ENCODE measurements at regions not wholly inside any gene's neighbourhood (a gene's known extent, or its start where the extent isn't known, plus 50 kb on each side); places are given as distances from the start of the nearest gene placed in this dataset.

- DNase-seq (ENCODE audit: low read depth in 1 of 2, low spot score in 1 of 2), result no peak
Observed at GRCh38 chr2:205937211-205937610, 148.8 kb downstream of the INO80D start.

- DNase-seq (ENCODE audit: low read depth in 1 of 2, low spot score in 1 of 2), result no peak
Observed at GRCh38 chr2:205936446-205936845, 149.5 kb downstream of the INO80D start.

GRCh38 chr2:205934443-205934842, 151.5 kb downstream of the INO80D start:
- no peak for DNase-seq (ENCODE audit: low read depth in 1 of 2, low spot score in 1 of 2)

- no peak for DNase-seq (ENCODE audit: low read depth in 1 of 2, low spot score in 1 of 2)
Observed at GRCh38 chr2:205932861-205933260, 153.1 kb downstream of the INO80D start.

GRCh38 chr2:205931388-205931787, 154.6 kb downstream of the INO80D start:
- DNase-seq (ENCODE audit: low read depth in 1 of 2, low spot score in 1 of 2), result no peak

- no peak for DNase-seq (ENCODE audit: low read depth in 1 of 2, low spot score in 1 of 2)
Observed at GRCh38 chr2:205930209-205930608, 155.8 kb downstream of the INO80D start.

GRCh38 chr2:205929246-205929942, 156.6 kb downstream of the INO80D start:
- no peak for DNase-seq (ENCODE audit: low read depth in 1 of 2, low spot score in 1 of 2)

- DNase-seq (ENCODE audit: low read depth in 1 of 2, low spot score in 1 of 2), result peak; percentile 42 to 48
Observed at GRCh38 chr2:205925373-205926337, 160.3 kb downstream of the INO80D start.

- no peak for DNase-seq (ENCODE audit: low read depth in 1 of 2, low spot score in 1 of 2)
Observed at GRCh38 chr2:205924676-205925075, 161.3 kb downstream of the INO80D start.

- DNase-seq (ENCODE audit: low read depth in 1 of 2, low spot score in 1 of 2), result no peak
Observed at GRCh38 chr2:205915130-205915524, 170.8 kb downstream of the INO80D start.

- DNase-seq (ENCODE audit: low read depth in 1 of 2, low spot score in 1 of 2), result no peak
Observed at GRCh38 chr2:205914213-205915129, 171.5 kb downstream of the INO80D start.

- no peak for DNase-seq (ENCODE audit: low read depth in 1 of 2, low spot score in 1 of 2)
Observed at GRCh38 chr2:205913668-205914067, 172.3 kb downstream of the INO80D start.

- DNase-seq (ENCODE audit: low read depth in 1 of 2, low spot score in 1 of 2), result no peak
Observed at GRCh38 chr2:205911306-205911705, 174.7 kb downstream of the INO80D start.

GRCh38 chr2:205909184-205909572, 176.8 kb downstream of the INO80D start:
- no peak for DNase-seq (ENCODE audit: low read depth in 1 of 2, low spot score in 1 of 2)

GRCh38 chr2:205908212-205909183, 177.5 kb downstream of the INO80D start:
- no peak for DNase-seq (ENCODE audit: low read depth in 1 of 2, low spot score in 1 of 2)

GRCh38 chr2:205906419-205906818, 179.6 kb downstream of the INO80D start:
- DNase-seq (ENCODE audit: low read depth in 1 of 2, low spot score in 1 of 2), result no peak

GRCh38 chr2:205905576-205905975, 180.4 kb downstream of the INO80D start:
- no peak for DNase-seq (ENCODE audit: low read depth in 1 of 2, low spot score in 1 of 2)

GRCh38 chr2:205904873-205905272, 181.1 kb downstream of the INO80D start:
- DNase-seq (ENCODE audit: low read depth in 1 of 2, low spot score in 1 of 2), result no peak

- no peak for DNase-seq (ENCODE audit: low read depth in 1 of 2, low spot score in 1 of 2)
Observed at GRCh38 chr2:205903549-205904129, 182.3 kb downstream of the INO80D start.

- no peak for DNase-seq (ENCODE audit: low read depth in 1 of 2, low spot score in 1 of 2)
Observed at GRCh38 chr2:205902900-205903237, 183.1 kb downstream of the INO80D start.
